Right lobe of liver (tissue), 6 donors: ENCODE measurements at regions not wholly inside any gene's neighbourhood (a gene's known extent, or its start where the extent isn't known, plus 50 kb on each side); places are given as distances from the start of the nearest gene placed in this dataset.

ENCODE experiments used
- ATAC-seq, 4 donors: fragments of 200-7000 bp; cut with Tn5 transposase; one replicate each; pipeline ENCODE4 v1.9.1; 2020; ENCODE audit warnings: mild to moderate bottlenecking in 4 of 4, moderate library complexity in 4 of 4
- DNase-seq, 3 donors: peaks; one replicate each; pipeline ENCODE4 v3.0.0-alpha.2; 2020
- H3K27ac ChIP-seq, 3 donors: fragments of 200-600 bp; one replicate each; pipeline ENCODE4 v1.8.0; 2022
- H3K27me3 ChIP-seq, 2 donors: fragments of 200-600 bp; one replicate each; pipeline ENCODE4 v1.8.0; 2022
- H3K36me3 ChIP-seq, 4 donors: fragments of 200-600 bp; sonication (generic) in 1 of 4; one replicate each; pipeline versions ENCODE4 v1.5.1 to v1.8.0; 2017 to 2022; ENCODE audit warnings: control low read depth in 1 of 4
- H3K4me1 ChIP-seq, 4 donors: fragments of 200-600 bp; sonication (generic) in 1 of 4; one replicate each; pipeline versions ENCODE4 v1.5.1 to v1.8.0; 2017 to 2022; ENCODE audit warnings: control low read depth in 1 of 4
- H3K4me3 ChIP-seq, 3 donors: fragments of 200-600 bp; one replicate each; pipeline ENCODE4 v1.8.0; 2022
- H3K9me3 ChIP-seq, 4 donors: fragments of 200-600 bp; sonication (generic) in 1 of 4; one replicate each; pipeline versions ENCODE4 v1.5.1 to v1.8.0; 2017 to 2022; ENCODE audit warnings: control low read depth in 1 of 4
- POLR2A ChIP-seq: fragments of 450-650 bp; IDR thresholded peaks from one replicate; pipeline ENCODE4 v1.6.1; 2017; ENCODE audit warnings: antibody characterized with exemption, mild to moderate bottlenecking
- WGBS: methylation state at CpG from one replicate; pipeline ENCODE4 v1.1.6; 2018; ENCODE audit warnings: low coverage, low lambda C conversion rate; ENCODE audit not compliant: insufficient coverage; ENCODE audit errors: missing lambda C conversion rate; 5-methylcytosine and 5-hydroxymethylcytosine counted together
- intact Hi-C, 2 donors: fragments of 100-400 bp; cut with DNase I; formaldehyde crosslinking; loops; one replicate each; pipeline versions ENCODE4 v1.11.2 to v1.14.1; 2022
- TF ChIP-seq, protein P1 (sequence below), 4 donors: fragments of 200-600 bp in 3 of 4; fragments of 450-650 bp in 1 of 4; IDR thresholded peaks; one replicate each; pipeline versions ENCODE4 v1.5.1 to v1.8.0; 2016 to 2022; ENCODE audit warnings: antibody characterized with exemption in 4 of 4, mild to moderate bottlenecking in 2 of 4
- donor health status: DM: no; HTN: yes; CAD: no.
- donor health status: DM: no; HTN: no; CAD: no.
- donor health status: DM: no; HTN: no; CAD: no.
- donor health status: DM: no; HTN: yes; CAD: no.
- donor health status: DM: no; HTN: yes; CAD: no.

DNA sequence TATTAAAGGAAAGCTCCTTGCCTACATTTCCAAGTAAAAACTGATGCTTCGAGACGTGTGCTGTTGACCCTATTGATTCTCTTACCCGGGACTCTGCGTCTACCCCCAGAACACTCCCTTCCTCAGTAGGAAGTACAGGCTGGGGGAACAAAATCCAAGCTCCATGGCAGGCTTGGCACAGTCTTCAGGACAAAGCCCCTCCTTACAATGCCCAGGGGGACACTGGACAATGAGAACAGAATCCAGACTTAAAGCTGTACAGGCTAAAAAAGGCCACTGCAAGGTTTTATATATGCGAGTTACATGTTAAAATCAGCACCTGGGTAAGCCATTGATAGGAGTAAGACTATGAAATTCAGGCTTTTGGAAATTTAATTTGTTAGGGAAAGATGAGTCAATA, 250.6 kb upstream of the DAPK1 start:
- Histone ChIP-seq H3K9me3 (no peaks in the 10 kb centered on the region), H3K36me3 (no peaks in the 10 kb centered on the region), H3K4me1 (peaks cover 0 to 13% (median 0%) of the 10 kb centered on the region in 4 donors), H3K27me3 (no peaks in the 10 kb centered on the region), H3K27ac (no peak overlapping the region), H3K4me3 (no peak overlapping the region)
- WGBS = 86% methylated on average over 5 of the region's 5 CpGs
- no peak for ATAC-seq
- intact Hi-C loops = no loop called here
- TF ChIP-seq POLR2A = no peak
- TF ChIP-seq, protein P1, sequence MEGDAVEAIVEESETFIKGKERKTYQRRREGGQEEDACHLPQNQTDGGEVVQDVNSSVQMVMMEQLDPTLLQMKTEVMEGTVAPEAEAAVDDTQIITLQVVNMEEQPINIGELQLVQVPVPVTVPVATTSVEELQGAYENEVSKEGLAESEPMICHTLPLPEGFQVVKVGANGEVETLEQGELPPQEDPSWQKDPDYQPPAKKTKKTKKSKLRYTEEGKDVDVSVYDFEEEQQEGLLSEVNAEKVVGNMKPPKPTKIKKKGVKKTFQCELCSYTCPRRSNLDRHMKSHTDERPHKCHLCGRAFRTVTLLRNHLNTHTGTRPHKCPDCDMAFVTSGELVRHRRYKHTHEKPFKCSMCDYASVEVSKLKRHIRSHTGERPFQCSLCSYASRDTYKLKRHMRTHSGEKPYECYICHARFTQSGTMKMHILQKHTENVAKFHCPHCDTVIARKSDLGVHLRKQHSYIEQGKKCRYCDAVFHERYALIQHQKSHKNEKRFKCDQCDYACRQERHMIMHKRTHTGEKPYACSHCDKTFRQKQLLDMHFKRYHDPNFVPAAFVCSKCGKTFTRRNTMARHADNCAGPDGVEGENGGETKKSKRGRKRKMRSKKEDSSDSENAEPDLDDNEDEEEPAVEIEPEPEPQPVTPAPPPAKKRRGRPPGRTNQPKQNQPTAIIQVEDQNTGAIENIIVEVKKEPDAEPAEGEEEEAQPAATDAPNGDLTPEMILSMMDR (IDR thresholded peaks at IDR 0.05) = no peak
- no peak for DNase-seq

DNA sequence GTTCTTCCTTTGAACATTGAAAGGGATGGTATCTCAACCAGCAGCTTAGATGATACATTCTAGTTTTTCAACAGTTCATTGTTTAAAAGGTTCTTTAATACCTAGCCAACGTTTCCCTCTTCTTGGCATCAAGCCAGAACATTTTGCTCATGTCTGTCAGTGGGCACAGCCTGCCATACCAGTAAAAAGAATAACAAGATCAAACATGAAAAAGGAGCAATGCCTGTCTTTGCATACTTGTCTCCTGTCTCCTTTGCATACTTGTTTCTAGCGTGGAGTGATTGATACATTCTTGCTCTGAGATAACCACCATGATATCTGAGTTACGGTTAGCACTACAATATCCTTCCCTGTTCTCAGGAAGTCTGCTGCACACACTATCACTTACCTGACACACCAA, 248.6 kb upstream of the DAPK1 start:
- H3K9me3 ChIP-seq = no peaks in the 10 kb centered on the region
- intact Hi-C loops = no loop called here
- H3K4me3 ChIP-seq = no peak overlapping the region
- no peak overlapping the region for H3K27ac ChIP-seq
- no peaks in the 10 kb centered on the region for H3K36me3 ChIP-seq
- WGBS = 58% methylated on average over 3 of the region's 3 CpGs
- H3K27me3 ChIP-seq = no peaks in the 10 kb centered on the region
- TF ChIP-seq POLR2A = no peak
- TF ChIP-seq, protein P1 (IDR thresholded peaks at IDR 0.05) = no peak
- ATAC-seq = no peak
- H3K4me1 ChIP-seq = peaks cover 0 to 13% (median 0%) of the 10 kb centered on the region in 4 donors
- DNase-seq = no peak

DNA sequence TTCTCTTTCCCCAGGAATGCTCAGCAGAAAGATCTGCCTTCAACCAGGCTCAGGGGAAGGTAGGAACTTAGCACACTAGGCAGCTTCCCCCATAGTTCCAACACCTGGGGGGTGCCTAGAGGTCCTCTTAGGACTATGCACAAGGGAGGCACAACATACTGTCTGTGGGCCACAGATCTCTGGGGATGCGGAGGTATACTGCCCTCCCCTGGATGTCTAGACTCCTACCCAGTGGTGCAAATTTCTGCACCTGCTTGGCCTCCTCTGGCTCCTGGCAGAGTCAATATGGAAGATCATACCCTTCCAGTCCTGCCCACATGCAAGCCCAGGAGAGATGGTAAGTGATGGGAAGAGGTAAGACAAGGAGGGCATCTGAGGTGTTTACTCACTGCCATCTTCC, 247.5 kb upstream of the DAPK1 start:
- DNase-seq = no peak
- no CpG with 5 or more reads among the region's 1 CpG for WGBS
- H3K4me1 ChIP-seq = peaks cover 0 to 5% (median 0%) of the 10 kb centered on the region in 4 donors
- no peak overlapping the region for H3K4me3 ChIP-seq
- intact Hi-C loops = loop anchor here in 1 of 2 donors (10.0 kb wide), 1 partner anchor 65 kb away; no protein-coding TSS in a partner anchor
- no peaks in the 10 kb centered on the region for H3K27me3 ChIP-seq
- no peak overlapping the region for H3K27ac ChIP-seq
- peak in 2 of 4 donors; percentile 25 to 30 for ATAC-seq
- H3K9me3 ChIP-seq = no peaks in the 10 kb centered on the region
- TF ChIP-seq, protein P1 (IDR thresholded peaks at IDR 0.05) = no peak
- no peak for TF ChIP-seq POLR2A
- H3K36me3 ChIP-seq = no peaks in the 10 kb centered on the region

DNA sequence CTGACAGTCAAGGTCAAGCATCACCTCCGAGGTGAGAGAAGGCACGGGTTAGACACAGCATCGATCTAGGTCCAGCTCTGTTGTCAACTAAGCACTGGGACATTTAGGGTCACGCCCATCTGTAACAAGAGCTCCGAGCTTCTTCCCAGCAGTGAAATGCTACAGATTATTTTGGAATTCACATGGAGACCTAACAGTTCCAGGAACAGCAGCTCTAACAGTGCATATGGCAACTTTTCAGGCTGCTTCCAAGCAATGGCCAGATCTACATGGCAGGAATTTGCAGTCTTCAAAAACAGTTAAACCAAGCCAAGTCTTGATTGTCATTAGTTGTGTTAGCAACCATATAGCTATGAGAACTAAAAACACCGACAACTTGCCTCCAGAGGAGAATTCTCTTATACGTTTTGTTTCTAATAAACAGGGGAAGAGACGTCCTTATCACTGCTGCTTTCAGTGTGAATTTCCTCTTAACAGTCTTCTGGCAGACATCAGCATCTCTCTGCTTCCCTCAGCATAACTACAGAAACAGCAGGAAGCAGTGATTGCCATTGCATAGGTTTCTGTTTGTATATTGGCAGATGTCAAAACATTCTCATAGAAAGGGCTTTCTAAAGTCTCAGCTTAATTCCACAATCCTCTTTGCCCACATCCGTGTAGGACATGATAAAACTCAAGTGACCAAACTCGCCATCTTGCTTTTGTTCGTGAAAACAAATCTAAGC, 242.1 kb upstream of the DAPK1 start:
- 34% methylated on average over 6 of the region's 11 CpGs for whole genome bisulfite sequencing
- Histone ChIP-seq H3K27ac (peak overlapping the region in 1 of 3 donors; percentile 39), H3K36me3 (no peaks in the 10 kb centered on the region), H3K4me1 (no peaks in the 10 kb centered on the region), H3K27me3 (no peaks in the 10 kb centered on the region), H3K4me3 (no peak overlapping the region), H3K9me3 (no peaks in the 10 kb centered on the region)
- DNase-seq (no peak), ATAC-seq (peak; percentile 29 to 68 (median 46))
- TF ChIP-seq POLR2A = no peak
- TF ChIP-seq, protein P1 (IDR thresholded peaks at IDR 0.05) = no peak
- intact Hi-C loops = loop anchor here in 1 of 2 donors (10.0 kb wide), 1 partner anchor 59 kb away; no protein-coding TSS in a partner anchor
